ENCODE measurements at regions not wholly inside any gene's neighbourhood (a gene's known extent, or its start where the extent isn't known, plus 50 kb on each side); places are given as distances from the start of the nearest gene placed in this dataset.

DNA sequence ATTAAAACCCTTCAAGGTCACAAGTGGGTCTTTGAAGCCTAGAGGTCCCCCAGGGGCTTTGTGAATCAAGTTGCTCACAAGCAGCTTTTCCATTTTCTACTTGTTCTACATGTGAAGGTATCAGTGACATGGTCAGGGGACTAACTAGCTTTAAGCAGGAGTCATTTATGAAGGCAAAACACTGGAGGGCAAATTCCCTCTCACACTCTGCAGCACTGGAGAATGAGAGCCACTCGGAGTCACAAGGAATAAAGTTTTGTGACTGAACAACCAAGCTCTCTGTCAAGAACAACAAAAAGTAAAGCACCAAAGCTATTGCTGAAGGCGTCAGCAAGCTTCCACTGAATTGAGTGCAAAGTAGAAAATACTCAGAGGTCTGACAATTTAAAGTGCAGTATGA is 609.0 kb downstream of the EDEM1 start:
- intact Hi-C loops (cut with micrococcal nuclease) = no loop called here

DNA sequence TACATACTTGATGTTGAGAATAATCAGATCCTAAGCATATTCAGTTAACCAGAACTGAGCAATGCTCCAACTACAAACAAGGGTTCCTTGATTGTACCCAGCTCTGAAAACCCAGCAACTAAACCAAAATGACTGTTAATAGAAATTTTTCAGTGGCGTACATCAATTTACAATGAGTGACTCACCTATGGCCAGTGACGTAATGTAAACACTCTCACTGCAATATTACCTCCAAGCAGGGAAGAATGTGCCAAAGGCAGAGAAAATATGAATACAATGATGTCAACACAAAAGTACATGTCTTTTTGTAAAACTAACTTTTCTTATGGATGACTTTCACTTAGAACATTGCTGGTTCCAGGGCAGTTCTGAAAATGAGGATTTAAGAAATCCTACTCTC is 611.3 kb downstream of the EDEM1 start:
- intact Hi-C loops (cut with micrococcal nuclease) = no loop called here

DNA sequence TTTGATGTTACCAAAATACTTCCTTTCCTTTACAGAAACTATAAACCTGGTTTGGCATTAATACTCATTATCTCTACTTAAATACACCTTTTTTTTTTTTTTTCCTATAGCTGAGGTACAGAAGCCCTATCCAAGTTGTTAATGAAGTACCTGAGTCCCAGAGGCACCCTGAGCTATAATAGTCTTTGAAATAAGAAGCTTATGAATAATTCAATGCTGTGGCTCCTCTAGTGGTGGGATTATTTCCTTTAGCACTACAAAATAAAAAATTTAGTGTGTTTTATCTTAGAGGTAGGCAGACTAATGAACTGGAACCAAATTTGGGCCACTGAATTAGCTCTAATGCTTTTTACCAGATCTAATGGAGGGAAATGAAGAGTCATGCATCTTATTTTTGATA is 611.9 kb downstream of the EDEM1 start:
- intact Hi-C loops (cut with micrococcal nuclease) = no loop called here

DNA sequence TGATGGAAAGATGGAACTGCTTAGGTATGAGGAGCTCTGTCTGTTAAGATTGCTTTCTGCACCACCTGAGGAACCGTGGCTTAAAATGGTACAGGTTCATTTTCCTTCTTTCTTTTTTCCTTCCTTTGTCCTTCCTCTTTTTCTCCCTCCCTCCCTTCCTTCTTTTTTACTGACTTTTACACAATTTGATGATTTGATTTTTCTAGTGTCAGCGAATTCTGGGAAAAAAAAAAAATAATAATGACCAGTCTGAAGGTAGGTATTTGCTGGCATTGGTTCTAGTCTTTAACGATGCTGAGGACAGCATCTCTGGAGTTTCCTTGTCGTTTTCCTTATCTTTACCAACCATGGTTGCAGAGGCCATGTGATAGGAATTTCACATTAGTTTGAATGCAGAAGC is 613.5 kb downstream of the EDEM1 start:
- intact Hi-C loops (cut with micrococcal nuclease) = no loop called here

DNA sequence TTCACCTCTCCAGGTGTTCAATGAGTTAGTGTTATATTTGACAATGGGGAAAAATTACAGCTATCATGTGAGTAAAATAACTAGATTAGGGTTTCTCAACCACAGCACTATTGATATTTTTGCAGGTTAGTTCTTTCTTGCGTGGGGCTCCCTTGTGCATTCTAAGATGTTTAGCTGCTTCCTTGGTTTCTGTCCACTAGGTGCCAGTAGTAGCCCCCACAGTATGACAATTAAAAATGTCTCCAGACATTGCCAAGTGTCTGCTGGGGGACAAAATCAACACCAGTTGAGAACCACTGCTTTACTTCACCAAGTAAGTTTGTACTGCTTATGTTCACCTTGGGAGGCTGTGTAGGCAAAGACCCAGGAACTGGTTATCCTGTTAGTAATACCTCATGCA is 618.7 kb downstream of the EDEM1 start:
- intact Hi-C loops (cut with micrococcal nuclease) = no loop called here

DNA sequence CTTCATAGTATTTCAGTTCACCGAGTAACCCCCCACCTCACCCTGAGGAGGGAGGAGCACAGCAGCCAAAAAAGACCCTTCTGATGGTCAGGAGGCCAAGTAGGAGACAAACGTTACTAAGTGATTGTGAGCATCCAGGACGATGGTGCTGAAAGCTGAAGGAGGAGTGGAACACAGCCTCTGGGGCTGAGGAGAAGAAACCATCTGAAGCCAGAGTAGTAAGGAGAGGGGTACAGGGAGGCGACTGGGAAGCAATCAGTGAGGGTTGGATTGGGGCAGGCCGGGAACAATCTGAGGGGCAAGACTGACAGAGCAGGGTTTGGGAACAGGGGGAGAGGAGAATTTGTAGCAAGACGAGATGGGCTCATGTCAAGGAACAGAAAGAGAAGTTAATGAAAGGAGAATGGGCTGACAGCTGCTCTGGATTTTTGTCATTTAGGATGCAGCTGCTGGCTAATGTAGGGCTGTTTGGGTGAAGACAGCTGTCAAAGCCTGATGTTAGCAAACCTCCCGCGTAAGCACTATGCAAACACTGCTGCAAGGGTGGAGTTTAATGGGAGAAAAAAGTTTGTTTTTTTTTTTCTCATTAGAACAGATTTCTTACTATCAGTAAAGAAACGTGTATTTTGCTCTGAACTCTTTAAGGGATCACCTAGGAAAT is 622.2 kb downstream of the EDEM1 start:
- intact Hi-C loops (cut with micrococcal nuclease) = no loop called here

DNA sequence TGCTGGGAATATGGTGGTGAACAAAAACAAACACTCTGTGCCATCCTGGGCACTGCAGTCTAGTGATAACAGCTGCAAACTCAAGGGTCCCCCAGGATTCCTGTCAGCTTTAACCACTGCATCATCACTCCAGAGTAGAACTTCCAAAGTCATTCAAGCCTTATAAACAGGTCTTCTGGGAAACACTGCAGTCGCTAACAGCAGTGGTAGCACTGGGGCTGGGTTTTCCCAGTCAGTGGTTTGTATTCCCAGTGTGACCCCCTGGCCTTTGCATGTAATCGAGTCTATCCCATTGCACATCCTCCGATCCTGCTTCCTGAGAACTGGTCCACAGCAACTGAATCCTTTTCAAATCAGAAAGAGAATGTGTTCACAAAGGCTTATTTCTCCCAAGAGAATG is 623.5 kb downstream of the EDEM1 start:
- intact Hi-C loops (cut with micrococcal nuclease) = no loop called here

DNA sequence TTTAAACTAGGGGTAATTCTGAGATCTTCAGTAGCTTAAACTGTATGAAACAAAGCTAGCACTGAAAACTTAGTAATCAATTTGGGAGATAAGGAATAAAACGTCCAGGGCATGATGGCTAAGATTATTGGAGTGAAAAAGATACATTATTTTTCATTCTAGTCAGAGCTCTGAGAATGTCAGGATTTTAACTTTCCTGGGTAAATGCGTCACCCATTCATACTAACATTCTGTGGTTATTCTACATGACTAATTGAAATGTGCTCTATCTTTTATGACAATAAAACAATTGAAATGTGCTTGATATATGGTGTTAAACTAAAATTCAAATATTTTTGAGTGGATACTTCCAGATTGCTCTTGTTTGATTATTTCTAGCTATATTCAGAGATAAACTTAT is 626.0 kb downstream of the EDEM1 start:
- intact Hi-C loops (cut with micrococcal nuclease) = no loop called here

DNA sequence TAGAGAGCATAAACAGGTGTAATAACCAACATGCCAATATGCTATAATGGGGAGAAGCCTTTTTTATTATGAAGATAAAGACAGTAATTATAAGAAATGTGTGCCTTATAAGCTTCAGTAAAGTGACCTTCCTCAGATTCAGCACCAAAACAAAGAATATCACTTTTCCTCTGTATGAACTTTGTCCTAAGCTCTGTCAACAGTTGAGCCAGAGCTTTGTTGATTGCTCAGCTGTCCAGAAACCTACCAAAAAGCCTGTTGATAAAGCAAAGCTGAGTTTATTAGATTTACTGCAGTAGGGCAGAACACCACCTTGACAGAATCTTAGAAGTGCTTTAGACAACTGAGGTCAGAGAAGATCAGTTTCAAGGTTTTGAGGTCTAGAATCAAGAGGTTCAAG is 635.3 kb downstream of the EDEM1 start:
- intact Hi-C loops (cut with micrococcal nuclease) = no loop called here

DNA sequence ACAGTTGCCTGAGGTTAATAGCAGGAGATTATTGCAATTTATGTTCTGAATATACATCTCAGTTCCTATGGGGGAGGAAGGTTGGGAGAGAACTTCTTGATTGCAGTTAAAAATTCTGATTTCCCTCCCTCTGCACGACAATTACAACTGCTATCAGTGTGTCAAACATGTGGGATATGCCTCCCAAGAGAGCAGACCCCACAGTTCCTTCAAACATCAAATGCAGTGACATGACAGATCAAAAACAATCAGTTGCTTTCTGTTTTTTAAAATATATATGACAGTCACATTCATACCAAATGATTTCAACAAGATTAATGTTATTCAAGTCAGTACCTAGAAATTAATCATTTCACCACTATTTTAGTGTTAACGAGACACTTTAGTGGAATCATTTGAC is 639.0 kb downstream of the EDEM1 start:
- intact Hi-C loops (cut with micrococcal nuclease) = no loop called here

DNA sequence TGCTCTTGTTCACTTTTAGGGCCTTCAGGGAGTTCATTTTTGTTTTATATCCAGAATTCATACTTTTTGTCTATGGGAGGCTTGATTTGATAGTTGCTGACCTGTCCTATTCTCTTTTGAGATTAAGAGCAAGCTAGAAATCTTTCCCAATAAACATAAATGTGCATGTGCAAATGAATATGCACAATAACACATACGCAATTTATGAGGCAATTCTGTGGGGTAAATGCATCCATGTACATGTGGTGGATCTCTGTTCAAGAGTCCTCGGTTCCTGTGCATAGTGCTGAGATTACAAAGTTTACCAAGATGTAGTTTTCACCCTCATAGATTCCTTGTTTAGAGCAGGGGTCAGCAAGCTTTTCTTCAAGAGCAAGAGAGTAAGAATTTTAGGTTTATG is 640.7 kb downstream of the EDEM1 start:
- intact Hi-C loops (cut with micrococcal nuclease) = no loop called here

DNA sequence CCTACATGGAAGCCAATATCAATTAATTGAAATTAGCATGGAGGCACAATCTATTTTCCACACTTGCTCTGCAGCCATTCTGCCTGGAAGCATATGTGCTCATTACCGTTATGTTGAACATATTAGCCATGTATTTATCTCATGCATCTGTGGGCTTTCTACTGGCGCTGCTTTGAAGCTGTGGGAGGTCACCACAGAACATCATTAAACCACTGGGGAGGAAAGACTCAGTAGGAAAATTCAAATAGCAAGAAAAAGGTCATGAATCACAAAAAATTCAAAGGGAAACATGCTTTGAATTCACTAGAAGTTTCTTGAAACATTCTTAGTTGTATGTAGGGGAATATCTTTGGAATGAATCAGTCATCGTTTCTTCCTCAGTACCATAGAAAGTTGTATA is 652.5 kb downstream of the EDEM1 start:
- intact Hi-C loops (cut with micrococcal nuclease) = no loop called here

DNA sequence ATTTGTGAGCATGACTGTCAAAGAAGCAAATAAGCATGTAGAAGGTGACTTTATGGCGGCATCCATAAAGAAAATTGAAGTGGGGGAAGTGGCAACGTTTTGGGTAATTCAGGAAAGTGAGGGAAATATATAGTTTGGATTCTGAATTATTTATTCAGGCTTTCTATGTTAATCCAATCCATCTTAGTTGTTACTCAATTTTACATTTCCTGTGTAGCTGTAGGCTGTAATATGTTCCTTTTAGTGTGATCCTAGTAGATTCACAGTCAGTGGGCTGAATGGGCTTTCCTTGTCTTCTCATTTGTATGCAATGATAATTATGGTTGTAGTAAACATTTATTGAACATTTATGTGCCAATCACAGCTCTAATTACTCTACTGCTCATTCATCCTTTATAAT is 654.1 kb downstream of the EDEM1 start:
- intact Hi-C loops (cut with micrococcal nuclease) = no loop called here

DNA sequence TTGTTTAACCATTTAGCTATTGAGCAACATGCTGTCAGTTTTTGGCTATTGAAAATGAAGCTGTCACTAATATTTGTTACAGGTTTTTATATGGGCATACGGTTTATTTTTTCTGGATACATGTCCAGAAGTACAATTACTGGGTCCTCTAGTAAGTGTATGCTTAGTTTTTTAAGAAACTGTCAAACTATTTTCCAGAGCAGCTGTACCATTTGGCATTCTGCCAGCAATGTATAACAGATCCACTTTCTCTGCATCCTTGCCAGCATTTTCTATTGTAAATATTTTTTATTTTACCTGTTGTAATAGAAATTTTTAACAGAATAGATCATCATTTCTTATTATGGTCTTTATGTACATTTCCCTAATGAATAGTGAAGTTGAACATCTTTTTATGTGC is 658.8 kb downstream of the EDEM1 start:
- intact Hi-C loops (cut with micrococcal nuclease) = no loop called here

DNA sequence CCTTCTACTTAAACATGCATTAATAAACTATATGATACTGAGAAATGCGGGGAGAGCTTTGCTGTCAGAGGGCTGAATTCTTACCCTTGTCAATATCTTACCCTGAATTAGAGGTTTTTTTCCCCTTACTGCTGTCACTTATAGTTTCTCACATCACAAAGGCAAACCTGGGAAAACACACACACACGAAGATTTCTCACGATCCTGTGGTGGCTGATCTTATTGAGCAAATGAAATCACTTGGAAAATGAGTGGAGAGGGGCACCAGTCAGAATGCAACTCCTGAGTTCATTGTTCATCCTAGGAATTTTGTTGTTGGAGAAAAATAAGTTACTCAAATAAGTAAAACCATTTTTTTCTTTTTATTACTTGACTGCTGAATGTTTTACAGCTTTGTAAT is 673.6 kb downstream of the EDEM1 start:
- intact Hi-C loops (cut with micrococcal nuclease) = no loop called here

DNA sequence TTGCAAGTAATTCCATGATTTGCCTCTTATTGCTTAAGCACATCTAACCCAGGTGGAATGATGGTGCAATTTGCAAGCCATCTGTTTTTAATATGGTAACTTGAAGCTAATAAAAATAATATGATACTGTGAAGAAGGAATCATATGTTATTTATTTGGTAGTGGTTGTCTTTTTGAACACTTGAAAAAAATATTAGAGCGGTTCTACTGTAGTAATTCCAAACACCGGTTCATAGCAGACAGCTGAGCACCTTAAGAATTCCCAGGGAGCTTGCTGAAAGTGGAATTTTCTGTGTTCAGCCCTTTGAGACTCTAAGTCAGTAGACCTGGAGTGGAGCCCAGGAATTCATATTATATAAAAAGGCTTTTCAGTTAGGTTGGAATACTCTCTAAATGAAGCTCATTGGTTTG is 687.4 kb downstream of the EDEM1 start:
- intact Hi-C loops (cut with micrococcal nuclease) = no loop called here

DNA sequence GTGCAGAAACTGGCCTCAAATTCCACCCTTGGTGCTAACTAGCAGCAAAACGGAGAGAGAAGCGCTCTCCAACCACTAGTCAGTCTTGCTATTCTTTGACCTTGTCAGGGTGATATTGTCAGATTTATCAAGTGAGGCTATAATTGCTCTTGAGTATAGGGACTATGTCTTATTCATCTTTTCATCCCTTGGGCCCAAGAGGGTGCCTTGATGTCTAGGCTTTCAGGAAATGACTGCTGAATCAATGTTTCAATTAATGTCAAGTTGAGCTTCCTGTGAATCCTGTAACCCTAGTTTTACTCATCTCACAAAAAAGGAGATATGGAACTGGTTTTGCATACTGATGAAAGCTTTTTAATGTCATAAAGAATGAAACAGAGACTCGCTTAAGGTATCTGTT is 701.3 kb downstream of the EDEM1 start:
- intact Hi-C loops (cut with micrococcal nuclease) = no loop called here

DNA sequence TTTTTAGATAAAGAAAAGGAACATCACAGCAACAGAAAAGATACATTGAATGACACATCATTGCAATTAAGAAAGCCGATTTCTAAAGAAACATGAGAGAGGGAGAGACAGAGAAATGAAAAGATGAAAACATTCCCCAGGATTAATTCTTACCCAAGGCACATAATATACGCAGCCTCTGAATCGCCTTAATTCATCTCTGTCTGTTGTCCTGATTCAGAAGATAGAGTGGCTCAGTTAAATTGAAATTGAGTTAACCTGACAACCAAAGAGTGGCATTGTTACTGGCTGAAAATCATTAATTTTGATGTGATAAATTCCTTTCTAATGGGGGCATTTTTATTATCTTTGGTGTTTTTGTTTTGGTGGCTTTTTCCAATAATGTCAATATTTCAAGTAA is 701.9 kb downstream of the EDEM1 start:
- intact Hi-C loops (cut with micrococcal nuclease) = no loop called here

DNA sequence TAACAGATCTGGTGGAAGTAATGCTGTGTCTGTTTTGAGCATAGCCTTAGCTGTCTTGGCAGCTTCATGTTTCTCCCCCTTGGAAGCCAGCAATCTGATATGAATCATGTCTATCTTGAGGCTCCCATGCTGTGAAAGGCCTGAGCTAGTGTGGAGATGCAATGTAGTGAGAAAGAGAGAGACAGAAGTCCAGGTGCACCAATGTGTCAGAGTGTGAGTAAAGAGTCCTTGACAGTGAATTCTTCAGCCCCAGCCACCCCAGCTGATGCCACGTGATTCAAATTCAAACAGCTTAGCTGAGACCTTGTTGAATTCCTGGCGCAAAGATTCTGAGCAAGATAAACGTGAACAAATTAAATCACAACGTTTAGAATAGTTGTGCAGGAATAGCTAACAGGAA is 704.2 kb downstream of the EDEM1 start:
- intact Hi-C loops (cut with micrococcal nuclease) = no loop called here

DNA sequence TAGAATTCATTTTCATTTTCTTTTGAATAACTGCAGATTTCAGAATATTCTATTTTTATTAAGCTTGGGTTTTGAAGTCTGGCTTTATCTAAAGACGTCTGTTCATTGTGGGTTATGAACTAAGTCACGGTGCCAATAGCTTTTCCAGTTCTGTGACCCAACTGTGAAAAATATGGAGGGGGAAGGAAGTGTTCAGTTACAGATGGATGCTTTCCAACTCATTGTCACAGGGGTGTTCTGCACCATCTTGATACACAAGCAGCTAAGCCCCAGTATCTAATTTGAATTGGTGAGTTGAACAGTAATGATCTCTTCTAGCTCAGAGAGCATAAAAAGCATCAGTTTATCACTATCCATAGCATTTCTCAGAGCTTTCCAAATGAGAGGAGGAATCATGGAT is 710.6 kb downstream of the EDEM1 start:
- intact Hi-C loops (cut with micrococcal nuclease) = loop anchor here (5.0 kb wide), 1 partner anchor 1489 kb away; no protein-coding TSS in a partner anchor

DNA sequence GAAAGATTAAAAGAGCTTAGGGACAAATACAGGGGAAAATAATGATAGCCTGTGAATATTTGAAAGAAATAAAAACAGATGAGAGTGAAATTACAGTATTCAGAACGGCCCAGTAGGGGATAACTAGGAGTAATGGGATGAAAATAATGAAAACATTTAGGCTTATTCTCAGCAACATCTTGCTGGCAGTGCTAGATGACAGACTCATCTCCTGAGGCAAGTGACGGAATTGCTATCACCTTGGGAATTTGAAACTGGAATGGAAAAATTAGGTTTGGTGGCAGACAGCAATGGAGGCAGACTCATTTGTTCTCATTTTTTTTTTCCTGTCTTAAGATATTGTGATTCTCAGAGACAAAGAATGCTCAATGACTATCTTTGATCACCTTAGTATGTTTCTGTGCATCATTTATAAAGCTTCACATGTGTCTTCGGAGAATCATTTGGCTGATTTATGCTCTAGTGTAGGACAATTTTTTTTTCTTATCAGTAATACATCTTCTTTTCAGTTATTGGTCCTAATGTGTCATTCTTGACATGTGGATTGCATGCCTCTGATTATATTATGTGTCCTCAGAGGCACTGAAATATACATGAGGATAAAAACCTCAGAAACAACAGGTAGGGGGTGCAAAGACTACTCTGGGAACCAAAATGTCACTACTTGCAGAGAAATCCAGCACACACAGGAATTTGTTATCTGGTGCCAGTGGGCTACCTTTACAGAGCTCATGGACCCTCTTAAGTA is 711.7 kb downstream of the EDEM1 start:
- intact Hi-C loops (cut with micrococcal nuclease) = loop anchor here (5.0 kb wide), 1 partner anchor 1488 kb away; no protein-coding TSS in a partner anchor

DNA sequence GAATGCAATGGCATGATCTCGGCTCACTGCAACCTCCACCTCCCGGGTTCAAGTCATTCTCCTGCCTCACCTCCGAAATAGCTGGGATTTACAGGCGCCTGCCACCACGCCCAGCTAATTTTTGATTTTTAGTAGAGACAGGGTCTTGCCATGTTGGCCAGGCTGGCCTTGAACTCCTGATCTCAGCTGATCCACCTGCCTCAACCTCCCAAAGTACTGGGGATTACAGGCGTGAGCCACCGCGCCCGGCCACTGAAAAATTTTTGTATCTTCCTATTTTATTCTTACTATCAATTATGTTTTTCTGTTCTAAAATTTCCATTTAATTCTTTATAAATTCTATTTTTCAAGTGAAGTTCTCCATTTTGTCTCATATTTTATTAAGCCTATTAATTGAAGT is 730.4 kb downstream of the EDEM1 start:
- intact Hi-C loops (cut with micrococcal nuclease) = no loop called here

DNA sequence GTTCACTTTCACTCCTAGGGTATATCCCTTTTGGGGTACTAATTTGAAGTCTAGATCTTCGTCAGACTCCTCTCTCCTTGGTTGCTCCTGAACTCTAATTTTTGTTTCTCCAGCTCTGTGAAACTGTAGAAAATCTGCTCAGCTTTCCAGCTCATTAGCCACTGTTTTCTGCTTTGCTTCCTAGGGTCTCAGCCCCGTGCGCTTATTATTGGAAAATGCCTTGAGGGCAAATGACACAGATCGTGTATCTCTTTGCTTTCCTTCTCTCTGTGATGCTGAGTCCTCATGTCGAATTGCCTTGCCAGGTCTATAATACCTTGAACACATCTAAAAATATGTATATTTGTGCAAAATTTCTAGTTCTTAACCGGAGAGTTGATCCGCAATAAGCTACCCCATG is 731.1 kb downstream of the EDEM1 start:
- intact Hi-C loops (cut with micrococcal nuclease) = no loop called here
